ENCODE measurements at regions not wholly inside any gene's neighbourhood (a gene's known extent, or its start where the extent isn't known, plus 50 kb on each side); places are given as distances from the start of the nearest gene placed in this dataset.

DNA sequence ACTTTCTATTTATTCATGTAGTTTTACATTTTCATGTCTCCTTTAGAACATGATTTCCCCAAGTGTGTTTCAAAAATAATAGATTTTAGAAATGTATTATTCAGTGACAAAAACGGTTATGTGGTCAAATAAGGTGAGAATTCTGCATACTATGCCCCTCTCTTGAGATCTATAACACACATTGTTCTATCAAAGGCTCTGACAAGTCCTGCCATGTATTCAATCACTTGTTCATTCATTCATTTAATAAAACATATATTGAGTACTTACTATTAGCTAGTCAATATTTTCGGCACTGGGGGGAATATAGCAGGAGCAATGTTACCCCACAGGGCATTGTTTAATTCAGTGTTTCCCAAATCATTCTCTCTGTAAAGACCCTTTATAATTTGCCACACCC is 58.4 kb upstream of the FGF13 start (continued):
- TF ChIP-seq, protein P1, sequence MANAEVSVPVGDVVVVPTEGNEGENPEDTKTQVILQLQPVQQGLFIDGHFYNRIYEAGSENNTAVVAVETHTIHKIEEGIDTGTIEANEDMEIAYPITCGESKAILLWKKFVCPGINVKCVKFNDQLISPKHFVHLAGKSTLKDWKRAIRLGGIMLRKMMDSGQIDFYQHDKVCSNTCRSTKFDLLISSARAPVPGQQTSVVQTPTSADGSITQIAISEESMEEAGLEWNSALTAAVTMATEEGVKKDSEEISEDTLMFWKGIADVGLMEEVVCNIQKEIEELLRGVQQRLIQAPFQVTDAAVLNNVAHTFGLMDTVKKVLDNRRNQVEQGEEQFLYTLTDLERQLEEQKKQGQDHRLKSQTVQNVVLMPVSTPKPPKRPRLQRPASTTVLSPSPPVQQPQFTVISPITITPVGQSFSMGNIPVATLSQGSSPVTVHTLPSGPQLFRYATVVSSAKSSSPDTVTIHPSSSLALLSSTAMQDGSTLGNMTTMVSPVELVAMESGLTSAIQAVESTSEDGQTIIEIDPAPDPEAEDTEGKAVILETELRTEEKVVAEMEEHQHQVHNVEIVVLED (CRISPR knock-in tag; IDR thresholded peaks at IDR 0.05), result no peak
- TF ChIP-seq LEF1 (IDR thresholded peaks at IDR 0.05), result no peak

DNA sequence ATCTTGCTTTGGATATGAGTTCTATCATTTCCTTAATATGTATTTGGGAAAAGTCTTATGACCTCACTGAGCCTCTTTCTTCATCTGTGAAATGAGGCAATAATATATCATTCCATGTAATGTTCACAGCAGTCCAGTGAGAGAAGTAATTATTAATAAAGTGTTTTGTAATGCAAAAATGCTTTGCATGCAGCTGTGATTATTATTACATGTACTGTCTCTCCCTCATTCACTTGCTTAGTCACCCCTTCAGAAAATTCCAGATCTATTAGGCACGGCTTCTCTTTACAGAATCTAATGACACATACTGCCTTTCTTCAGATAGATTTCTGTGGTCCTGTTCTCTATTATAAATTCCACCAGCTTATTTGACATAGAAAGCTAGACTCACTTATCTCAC is 53.5 kb upstream of the FGF13 start:
- no peak for FAIRE-seq
- no peak overlapping the region for H3K4me2 ChIP-seq (ENCODE audit: insufficient read depth, low read length)
- H3K36me3 ChIP-seq (ENCODE audit: control insufficient read depth, insufficient read depth, low read length), result no peaks in the 10 kb centered on the region
- DNase-seq (ENCODE audit: extremely low read depth in 1 of 4, low spot score in 3 of 4), result no peak
- no peaks in the 10 kb centered on the region for H3K79me2 ChIP-seq (ENCODE audit: control insufficient read depth, insufficient read depth, low read length)
- H2AFZ ChIP-seq (ENCODE audit: low read depth, low read length), result no peak overlapping the region
- no peaks in the 10 kb centered on the region for H3K9me3 ChIP-seq (replicated peaks; ENCODE audit: control insufficient read depth, insufficient read depth, low read depth, low read length)
- intact Hi-C loops (cut with micrococcal nuclease), result no loop called here
- WGBS (ENCODE audit: insufficient coverage, low coverage, missing lambda C conversion rate), result 67% methylated on average over 1 of the region's 1 CpG
- no peaks in the 10 kb centered on the region for H3K27me3 ChIP-seq (ENCODE audit: control insufficient read depth in 2 of 2, insufficient read depth in 2 of 2, low read length in 2 of 2)
- H3K4me1 ChIP-seq (replicated peaks in 1 of 2; ENCODE audit: control insufficient read depth in 2 of 2, insufficient read depth in 2 of 2, low read length in 2 of 2), result no peaks in the 10 kb centered on the region
- ATAC-seq, result no peak
- POLR2A ChIA-PET, result no interaction called here
- in situ Hi-C loops (cut with MboI), result loop anchor here (25.0 kb wide), 1 partner anchor 797 kb away; no protein-coding TSS in a partner anchor
- H4K20me1 ChIP-seq (replicated peaks; ENCODE audit: control insufficient read depth, insufficient read depth, low read length), result no peaks in the 10 kb centered on the region
- BruUV-seq (replicated peaks), result no TSS peak
- H3K27ac ChIP-seq (ENCODE audit: extremely low read depth, low read depth, low read length), result no peak overlapping the region
- no peak overlapping the region for H3K9ac ChIP-seq (ENCODE audit: insufficient read depth in 1 of 2, low read depth in 2 of 2, low read length in 2 of 2)
- H3K4me3 ChIP-seq, result no peak overlapping the region
- no peaks in the 10 kb centered on the region for H3K9me1 ChIP-seq (ENCODE audit: control insufficient read depth, insufficient read depth, low read length)
- CTCF ChIA-PET (ENCODE audit: low intra/inter-chr PET ratio), result no interaction called here
- TF ChIP-seq, protein P2, sequence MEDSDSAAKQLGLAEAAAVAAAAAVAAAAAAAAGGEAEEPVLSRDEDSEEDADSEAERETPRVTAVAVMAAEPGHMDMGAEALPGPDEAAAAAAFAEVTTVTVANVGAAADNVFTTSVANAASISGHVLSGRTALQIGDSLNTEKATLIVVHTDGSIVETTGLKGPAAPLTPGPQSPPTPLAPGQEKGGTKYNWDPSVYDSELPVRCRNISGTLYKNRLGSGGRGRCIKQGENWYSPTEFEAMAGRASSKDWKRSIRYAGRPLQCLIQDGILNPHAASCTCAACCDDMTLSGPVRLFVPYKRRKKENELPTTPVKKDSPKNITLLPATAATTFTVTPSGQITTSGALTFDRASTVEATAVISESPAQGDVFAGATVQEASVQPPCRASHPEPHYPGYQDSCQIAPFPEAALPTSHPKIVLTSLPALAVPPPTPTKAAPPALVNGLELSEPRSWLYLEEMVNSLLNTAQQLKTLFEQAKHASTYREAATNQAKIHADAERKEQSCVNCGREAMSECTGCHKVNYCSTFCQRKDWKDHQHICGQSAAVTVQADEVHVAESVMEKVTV (CRISPR knock-in tag; IDR thresholded peaks at IDR 0.05), result no peak
- TF ChIP-seq, protein P3, sequence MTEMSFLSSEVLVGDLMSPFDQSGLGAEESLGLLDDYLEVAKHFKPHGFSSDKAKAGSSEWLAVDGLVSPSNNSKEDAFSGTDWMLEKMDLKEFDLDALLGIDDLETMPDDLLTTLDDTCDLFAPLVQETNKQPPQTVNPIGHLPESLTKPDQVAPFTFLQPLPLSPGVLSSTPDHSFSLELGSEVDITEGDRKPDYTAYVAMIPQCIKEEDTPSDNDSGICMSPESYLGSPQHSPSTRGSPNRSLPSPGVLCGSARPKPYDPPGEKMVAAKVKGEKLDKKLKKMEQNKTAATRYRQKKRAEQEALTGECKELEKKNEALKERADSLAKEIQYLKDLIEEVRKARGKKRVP (CRISPR knock-in tag; IDR thresholded peaks at IDR 0.05), result no peak
- no peak for TF ChIP-seq CBX8 (IDR thresholded peaks at IDR 0.05; ENCODE audit: borderline replicate concordance, extremely low read depth, low read depth, low read length, poor library complexity, severe bottlenecking)
- TF ChIP-seq ZNF780A (CRISPR knock-in tag; IDR thresholded peaks at IDR 0.05), result no peak
- no peak for TF ChIP-seq ZNF23 (CRISPR knock-in tag; IDR thresholded peaks at IDR 0.05)
- TF ChIP-seq ZNF785 (CRISPR knock-in tag; IDR thresholded peaks at IDR 0.05), result no peak
- TF ChIP-seq RBM22 (IDR thresholded peaks at IDR 0.05; ENCODE audit: low read depth, low read length, poor library complexity, severe bottlenecking), result no peak
- TF ChIP-seq CCNT2 (IDR thresholded peaks at IDR 0.05; ENCODE audit: borderline replicate concordance, extremely low read depth, insufficient read length, low read depth, low read length), result no peak
